GM23338 (cell line): ENCODE measurements at regions not wholly inside any gene's neighbourhood (a gene's known extent, or its start where the extent isn't known, plus 50 kb on each side); places are given as distances from the start of the nearest gene placed in this dataset.

Experiments used
- ATAC-seq: fragments of 200-7000 bp; cut with Tn5 transposase; 3 replicates; pipeline ENCODE4 v1.9.1; 2020
- DNase-seq: peaks from one replicate; pipeline ENCODE4 v3.0.0-alpha.2; 2015; ENCODE audit warnings: low spot score
- H2AFZ ChIP-seq: fragments of 200-600 bp; sonication (generic); 2 replicates; pipeline ENCODE4 v1.8.0; 2016; ENCODE audit warnings: antibody characterized with exemption, mild to moderate bottlenecking, moderate library complexity
- H3F3A ChIP-seq: fragments of 200-600 bp; sonication (generic); replicated peaks from 2 replicates; pipeline ENCODE4 v1.8.0; 2017; ENCODE audit warnings: antibody characterized with exemption, mixed run types, low read depth
- H3K27ac ChIP-seq: fragments of 200-600 bp; sonication (generic); 2 replicates; pipeline ENCODE4 v1.6.1; 2016; ENCODE audit warnings: low read depth
- H3K27me3 ChIP-seq: fragments of 200-600 bp; sonication (generic); 2 replicates; pipeline ENCODE4 v1.8.0; 2016; ENCODE audit warnings: mild to moderate bottlenecking, mixed run types, moderate library complexity; ENCODE audit not compliant: insufficient read depth
- H3K36me3 ChIP-seq: fragments of 200-600 bp; sonication (generic); 2 replicates; pipeline ENCODE4 v1.8.0; 2016; ENCODE audit warnings: mild to moderate bottlenecking; ENCODE audit not compliant: insufficient read depth
- H3K4me1 ChIP-seq: fragments of 200-600 bp; sonication (generic); 2 replicates; pipeline ENCODE4 v1.8.0; 2016; ENCODE audit warnings: mild to moderate bottlenecking, moderate library complexity; ENCODE audit not compliant: insufficient read depth
- H3K4me2 ChIP-seq: fragments of 200-600 bp; sonication (generic); 2 replicates; pipeline ENCODE4 v1.7.1; 2017; ENCODE audit warnings: mixed run types
- H3K4me3 ChIP-seq: fragments of 200-600 bp; sonication (generic); 2 replicates; pipeline ENCODE4 v1.6.1; 2016; ENCODE audit warnings: mixed run types
- H3K79me2 ChIP-seq: fragments of 200-600 bp; sonication (generic); replicated peaks from 2 replicates; pipeline ENCODE4 v1.8.0; 2017; ENCODE audit warnings: mild to moderate bottlenecking; ENCODE audit not compliant: insufficient read depth
- H3K9me2 ChIP-seq: fragments of 200-600 bp; sonication (generic); 2 replicates; pipeline ENCODE4 v1.8.0; 2017; ENCODE audit not compliant: insufficient read depth
- H4K20me1 ChIP-seq: fragments of 200-600 bp; sonication (generic); replicated peaks from 2 replicates; pipeline ENCODE4 v1.8.0; 2017; ENCODE audit warnings: mild to moderate bottlenecking; ENCODE audit not compliant: insufficient read depth
- H3K27ac Mint-ChIP-seq: 2 replicates; pipeline ENCODE4 v1.8.0; 2020; ENCODE audit warnings: inconsistent platforms, mild to moderate bottlenecking, moderate library complexity, mixed read lengths
- H3K27me3 Mint-ChIP-seq: 3 replicates; pipeline ENCODE4 v1.8.0; 2022; ENCODE audit warnings: low read depth, mild to moderate bottlenecking, moderate library complexity, mixed read lengths, inconsistent platforms; ENCODE audit not compliant: insufficient read depth, poor library complexity
- H3K36me3 Mint-ChIP-seq: 3 replicates; pipeline ENCODE4 v1.8.0; 2021; ENCODE audit warnings: low read depth, mild to moderate bottlenecking, inconsistent platforms, moderate library complexity, mixed read lengths
- H3K4me1 Mint-ChIP-seq: 3 replicates; pipeline ENCODE4 v1.8.0; 2020; ENCODE audit warnings: mild to moderate bottlenecking, inconsistent platforms, mixed read lengths
- H3K4me3 Mint-ChIP-seq: 3 replicates; pipeline ENCODE4 v1.8.0; 2021; ENCODE audit warnings: moderate library complexity, mild to moderate bottlenecking, inconsistent platforms, mixed read lengths
- H3K9me3 Mint-ChIP-seq: 3 replicates; pipeline ENCODE4 v1.8.0; 2020; ENCODE audit warnings: moderate library complexity, mild to moderate bottlenecking, inconsistent platforms, mixed read lengths
- REST ChIP-seq: IDR thresholded peaks from one replicate; pipeline ENCODE4 v1.6.1; 2018; ENCODE audit warnings: antibody characterized with exemption; ENCODE audit not compliant: unreplicated experiment
- ZNF114 ChIP-seq: fragments of 250-450 bp; sonication (Bioruptor Pico); IDR thresholded peaks from 2 replicates; pipeline ENCODE4 v1.5.0; 2020; ENCODE audit warnings: mild to moderate bottlenecking, moderate library complexity
- ZNF331 ChIP-seq: fragments of 250-450 bp; sonication (Bioruptor Pico); IDR thresholded peaks from 2 replicates; pipeline ENCODE4 v1.5.0; 2020; ENCODE audit warnings: low read depth, mild to moderate bottlenecking, moderate library complexity
- ZNF462 ChIP-seq: fragments of 250-450 bp; sonication (Bioruptor Pico); IDR thresholded peaks from 2 replicates; pipeline ENCODE4 v1.5.0; 2020; ENCODE audit warnings: mild to moderate bottlenecking, moderate library complexity

GRCh38 chr1:80917826-80918225, 882.9 kb upstream of the ADGRL2 start:
- H2AFZ ChIP-seq = no peak overlapping the region
- ATAC-seq (no peak), DNase-seq (no peak)
- no peak overlapping the region for H3K27ac ChIP-seq
- H4K20me1 ChIP-seq = no peaks in the 10 kb centered on the region
- H3K27me3 ChIP-seq = no peaks in the 10 kb centered on the region
- H3K4me1 Mint-ChIP-seq = no peaks in the 10 kb centered on the region
- no peak overlapping the region for H3K27ac Mint-ChIP-seq
- H3K4me3 ChIP-seq = no peak overlapping the region
- H3K79me2 ChIP-seq = no peaks in the 10 kb centered on the region
- no peaks in the 10 kb centered on the region; the same call in 2 of the 3 replicates for H3K9me3 Mint-ChIP-seq
- H3K4me3 Mint-ChIP-seq = no peak overlapping the region
- no peaks in the 10 kb centered on the region for H3K9me2 ChIP-seq
- H3K4me2 ChIP-seq = no peak overlapping the region
- H3K36me3 Mint-ChIP-seq = no peaks in the 10 kb centered on the region
- H3K27me3 Mint-ChIP-seq = no peaks in the 10 kb centered on the region
- H3F3A ChIP-seq = no peaks in the 10 kb centered on the region
- no peaks in the 10 kb centered on the region for H3K36me3 ChIP-seq
- H3K4me1 ChIP-seq = no peaks in the 10 kb centered on the region
- TF ChIP-seq ZNF114 (CRISPR knock-in tag) (no peak), ZNF462 (no peak), ZNF331 (CRISPR knock-in tag) (no peak), REST (no peak)
